ENCODE measurements at regions not wholly inside any gene's neighbourhood (a gene's known extent, or its start where the extent isn't known, plus 50 kb on each side); places are given as distances from the start of the nearest gene placed in this dataset.
"Not testable (repeated sequence)": the region's sequence is repeated elsewhere in the genome, so short reads cannot be mapped to it uniquely, and the experiment has no call there.

GRCh38 chr5:8561854-8562253, 692.9 kb downstream of the MTRR start:
- Histone ChIP-seq H3K27me3 (no peaks in the 10 kb centered on the region), H3K36me3 (no peaks in the 10 kb centered on the region), H3K4me3 (no peak overlapping the region), H3K9me3 (peaks cover 0 to 4% (median 0%) of the 10 kb centered on the region in 12 donors), H3K4me1 (no peaks in the 10 kb centered on the region), H3K27ac (no peak overlapping the region)
- TF ChIP-seq POLR2A (IDR thresholded peaks at IDR 0.05) (no peak), CTCF (IDR thresholded peaks at IDR 0.05) (no peak)
- intact Hi-C loops (cut with DNase I), result no loop called here
- DNase-seq (no peak), ATAC-seq (no peak)

GRCh38 chr5:8563540-8563939, 694.6 kb downstream of the MTRR start:
- intact Hi-C loops (cut with DNase I); ATAC-seq; DNase-seq; H3K27me3 ChIP-seq; H3K36me3 ChIP-seq; H3K9me3 ChIP-seq; H3K4me1 ChIP-seq; H3K4me3 ChIP-seq; H3K27ac ChIP-seq: not testable (repeated sequence)
- WGBS, 4 donors, result 84 to 94% (median 86%) methylated on average over 6 of the region's 6 CpGs

- DNase-seq (no peak), ATAC-seq (no peak)
- TF ChIP-seq POLR2A (IDR thresholded peaks at IDR 0.05), result no peak
- no peak for TF ChIP-seq CTCF (IDR thresholded peaks at IDR 0.05)
- Histone ChIP-seq H3K27ac (no peak overlapping the region), H3K36me3 (no peaks in the 10 kb centered on the region), H3K27me3 (no peaks in the 10 kb centered on the region), H3K9me3 (no peaks in the 10 kb centered on the region), H3K4me1 (no peaks in the 10 kb centered on the region), H3K4me3 (no peak overlapping the region)
- 47 to 52% (median 49%) methylated on average over 6 of the region's 6 CpGs for WGBS, 4 donors
- intact Hi-C loops (cut with DNase I), result no loop called here
These were observed 699.9 kb downstream of the MTRR start for GRCh38 chr5:8568858-8569257.

- 24 to 75% (median 60%) methylated on average over 3 of the region's 3 CpGs for WGBS, 4 donors
- intact Hi-C loops (cut with DNase I), result no loop called here
These were observed 701.6 kb downstream of the MTRR start for GRCh38 chr5:8570528-8570927.

More at GRCh38 chr5:8570528-8570927, 701.6 kb downstream of the MTRR start:
- ATAC-seq (no peak), DNase-seq (no peak)
- Histone ChIP-seq H3K4me3 (no peak overlapping the region), H3K27me3 (no peaks in the 10 kb centered on the region), H3K36me3 (no peaks in the 10 kb centered on the region), H3K4me1 (no peaks in the 10 kb centered on the region), H3K27ac (no peak overlapping the region), H3K9me3 (no peaks in the 10 kb centered on the region)
- TF ChIP-seq POLR2A (IDR thresholded peaks at IDR 0.05) (no peak), CTCF (IDR thresholded peaks at IDR 0.05) (no peak)

Measured in heart left ventricle (tissue), 16 donors.